SK-N-MC (cell line): ENCODE measurements at regions not wholly inside any gene's neighbourhood (a gene's known extent, or its start where the extent isn't known, plus 50 kb on each side); places are given as distances from the start of the nearest gene placed in this dataset.

Experiments
- EZH2 ChIP-seq: fragments of 200-600 bp; sonication (generic); IDR thresholded peaks from one replicate; pipeline ENCODE4 v1.6.1; 2017; ENCODE audit warnings: antibody characterized with exemption
- POLR2AphosphoS5 ChIP-seq: IDR thresholded peaks from 2 replicates; pipeline ENCODE4 v1.6.1; 2012; ENCODE audit warnings: mild to moderate bottlenecking, low read depth, low read length, borderline replicate concordance

DNA sequence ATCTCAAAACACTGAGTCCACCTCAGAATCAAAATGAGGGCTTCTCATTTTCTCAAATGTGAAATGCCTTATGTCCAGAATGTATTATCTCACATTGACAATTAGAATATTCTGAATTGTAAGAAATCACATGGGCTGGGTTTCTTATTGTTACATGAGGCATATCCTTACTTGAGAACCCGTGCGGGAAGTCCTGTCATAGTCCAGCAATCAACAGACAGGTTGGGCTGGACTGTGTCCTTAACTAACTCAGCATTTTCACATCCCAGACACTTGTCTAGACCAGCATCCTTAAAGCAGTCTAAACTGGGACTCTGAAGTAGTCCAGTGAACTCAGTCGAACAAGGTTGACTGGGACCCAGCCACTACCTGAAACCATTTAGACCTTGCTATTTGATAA lies 267.6 kb downstream of the CETN3 start:
- no peak for TF ChIP-seq EZH2
- TF ChIP-seq POLR2AphosphoS5, result no peak
